ENCODE measurements at regions not wholly inside any gene's neighbourhood (a gene's known extent, or its start where the extent isn't known, plus 50 kb on each side); places are given as distances from the start of the nearest gene placed in this dataset.

- no peak for TF ChIP-seq JUND (IDR thresholded peaks at IDR 0.05; ENCODE audit: low read depth)
- in situ Hi-C loops (cut with HindIII; ENCODE audit: low pct_unique_long_range_greater_than_20kb, low sequenced_read_pairs) = no loop called here
- DNase-seq (ENCODE audit: low read depth in 1 of 2, low spot score in 1 of 2) = no peak
Measured at GRCh38 chr9:89792189-89793123, 187.6 kb downstream of the GADD45G start.

GRCh38 chr9:89793124-89793495, 188.3 kb downstream of the GADD45G start:
- TF ChIP-seq JUND (IDR thresholded peaks at IDR 0.05; ENCODE audit: low read depth) = no peak
- no peak for DNase-seq (ENCODE audit: low read depth in 1 of 2, low spot score in 1 of 2)
- in situ Hi-C loops (cut with HindIII; ENCODE audit: low pct_unique_long_range_greater_than_20kb, low sequenced_read_pairs) = no loop called here

- no peak for TF ChIP-seq JUND (IDR thresholded peaks at IDR 0.05; ENCODE audit: low read depth)
- DNase-seq (ENCODE audit: low read depth in 1 of 2, low spot score in 1 of 2) = no peak
- in situ Hi-C loops (cut with HindIII; ENCODE audit: low pct_unique_long_range_greater_than_20kb, low sequenced_read_pairs) = no loop called here
Measured at GRCh38 chr9:89793551-89793950, 188.7 kb downstream of the GADD45G start.

DNA sequence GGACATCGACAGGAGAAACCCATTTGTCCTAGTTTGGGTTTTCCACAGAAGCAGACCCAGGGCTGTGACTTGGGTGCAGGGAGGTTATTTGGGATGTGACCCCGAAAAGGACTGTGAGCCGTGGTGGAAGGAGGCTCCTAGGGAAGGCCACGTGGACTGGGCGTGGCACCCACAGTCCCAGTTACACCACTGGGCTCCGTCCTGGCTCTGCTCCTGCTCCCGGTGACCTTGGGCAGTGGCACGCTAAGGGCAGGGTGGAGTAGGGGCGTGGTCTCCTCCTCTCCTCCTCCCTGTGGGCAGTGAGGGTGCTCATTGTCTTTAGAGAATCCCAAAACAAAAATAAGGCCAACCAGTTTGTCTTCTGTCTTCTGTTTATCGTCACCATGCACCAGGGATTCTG, 190.1 kb downstream of the GADD45G start:
- peak in 1 of 2 experiments; percentile 34 for DNase-seq (ENCODE audit: low read depth in 1 of 2, low spot score in 1 of 2)
- TF ChIP-seq JUND (IDR thresholded peaks at IDR 0.05; ENCODE audit: low read depth) = no peak
- in situ Hi-C loops (cut with HindIII; ENCODE audit: low pct_unique_long_range_greater_than_20kb, low sequenced_read_pairs) = no loop called here

DNA sequence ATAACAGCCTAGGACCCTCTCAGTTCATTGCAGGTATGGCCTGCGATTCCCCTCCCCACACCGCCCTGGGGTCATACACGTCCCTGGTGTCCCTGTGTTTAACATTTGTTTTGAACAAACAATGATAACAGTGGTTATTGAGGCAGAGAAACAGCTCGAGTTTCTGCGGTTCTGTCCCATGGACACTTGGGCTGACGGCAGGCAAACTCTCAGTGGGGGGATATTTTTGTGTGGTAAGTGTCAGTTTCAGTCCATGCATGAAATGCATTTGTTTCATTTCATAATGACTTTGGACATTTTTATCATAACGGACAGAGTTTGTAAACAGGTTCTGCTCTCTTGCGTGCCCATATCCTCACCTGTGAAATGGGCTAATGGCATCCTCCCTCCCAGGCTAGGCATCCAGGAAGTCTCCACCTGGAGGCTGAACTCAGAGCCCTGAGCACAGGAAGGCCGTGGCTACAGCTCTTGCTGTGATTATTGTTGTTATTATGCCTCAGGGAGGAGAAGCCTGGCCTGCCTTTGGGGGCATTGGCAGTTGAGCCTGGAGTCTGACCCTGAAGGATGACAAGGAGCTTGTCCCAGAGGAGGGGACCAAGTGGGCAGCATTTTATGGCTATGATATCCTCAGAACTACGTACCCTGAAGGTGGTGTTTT, 190.9 kb downstream of the GADD45G start:
- in situ Hi-C loops (cut with HindIII; ENCODE audit: low pct_unique_long_range_greater_than_20kb, low sequenced_read_pairs) = no loop called here

GRCh38 chr9:89796606-89797005, 191.8 kb downstream of the GADD45G start:
- in situ Hi-C loops (cut with HindIII; ENCODE audit: low pct_unique_long_range_greater_than_20kb, low sequenced_read_pairs) = no loop called here
- TF ChIP-seq JUND (IDR thresholded peaks at IDR 0.05; ENCODE audit: low read depth) = no peak
- no peak for DNase-seq (ENCODE audit: low read depth in 1 of 2, low spot score in 1 of 2)

More for the DNA sequence above, 190.9 kb downstream of the GADD45G start:
- TF ChIP-seq JUND (IDR thresholded peaks at IDR 0.05; ENCODE audit: low read depth) = no peak
- DNase-seq (ENCODE audit: low read depth in 1 of 2, low spot score in 1 of 2) = no peak

DNA sequence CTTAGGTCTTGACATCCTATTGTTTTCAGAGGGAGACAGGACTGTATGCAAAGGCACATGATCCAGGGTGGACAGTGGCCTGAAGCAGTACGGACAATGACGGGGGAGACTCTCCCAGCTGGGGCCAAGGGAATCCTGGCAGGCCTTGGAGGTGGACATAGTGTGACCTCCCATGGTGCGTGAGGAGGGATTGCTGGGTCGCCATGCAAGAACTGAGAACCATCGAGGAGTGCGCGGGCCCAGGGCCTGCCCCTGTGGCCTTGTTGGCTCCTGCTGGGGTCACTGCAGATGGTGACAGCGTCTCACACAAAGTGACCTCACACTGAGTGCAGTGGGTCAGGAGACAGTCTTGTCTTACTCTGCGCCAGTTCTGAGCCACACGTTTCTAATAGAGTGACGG, 192.4 kb downstream of the GADD45G start:
- DNase-seq (ENCODE audit: low read depth in 1 of 2, low spot score in 1 of 2) = no peak
- in situ Hi-C loops (cut with HindIII; ENCODE audit: low pct_unique_long_range_greater_than_20kb, low sequenced_read_pairs) = no loop called here
- no peak for TF ChIP-seq JUND (IDR thresholded peaks at IDR 0.05; ENCODE audit: low read depth)

GRCh38 chr9:89797937-89798455, 193.2 kb downstream of the GADD45G start:
- no peak for DNase-seq (ENCODE audit: low read depth in 1 of 2, low spot score in 1 of 2)
- in situ Hi-C loops (cut with HindIII; ENCODE audit: low pct_unique_long_range_greater_than_20kb, low sequenced_read_pairs) = no loop called here
- TF ChIP-seq JUND (IDR thresholded peaks at IDR 0.05; ENCODE audit: low read depth) = no peak

DNA sequence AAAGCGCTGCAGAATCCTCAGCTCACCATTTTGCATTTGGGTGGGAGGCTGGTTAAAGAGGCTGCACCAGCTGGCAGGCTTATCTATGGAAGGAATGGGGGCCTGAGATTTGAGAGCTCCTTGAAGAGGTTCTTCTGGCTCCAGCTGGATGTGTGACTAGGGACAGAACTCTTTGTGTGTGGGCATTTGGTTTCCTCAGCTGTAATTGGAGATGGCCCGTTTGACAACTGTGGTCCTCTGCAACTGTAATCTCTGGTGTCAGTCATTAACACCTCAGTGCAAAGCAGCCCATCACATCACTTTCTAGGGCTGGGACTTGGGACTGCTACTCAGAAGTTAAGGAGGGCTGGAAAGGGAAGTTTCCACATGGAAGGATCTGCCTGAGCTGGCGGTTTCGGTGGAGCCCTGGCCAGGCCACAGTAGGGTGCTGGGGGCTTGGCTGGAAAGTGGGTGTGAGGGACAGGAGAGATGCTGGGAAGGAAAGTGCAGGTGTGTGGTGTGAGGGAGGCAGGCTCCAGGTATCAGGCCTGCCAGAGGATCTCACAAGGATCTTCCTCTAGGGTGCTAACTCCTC, 193.8 kb downstream of the GADD45G start:
- no peak for DNase-seq (ENCODE audit: low read depth in 1 of 2, low spot score in 1 of 2)
- no peak for TF ChIP-seq JUND (IDR thresholded peaks at IDR 0.05; ENCODE audit: low read depth)
- in situ Hi-C loops (cut with HindIII; ENCODE audit: low pct_unique_long_range_greater_than_20kb, low sequenced_read_pairs) = no loop called here

DNA sequence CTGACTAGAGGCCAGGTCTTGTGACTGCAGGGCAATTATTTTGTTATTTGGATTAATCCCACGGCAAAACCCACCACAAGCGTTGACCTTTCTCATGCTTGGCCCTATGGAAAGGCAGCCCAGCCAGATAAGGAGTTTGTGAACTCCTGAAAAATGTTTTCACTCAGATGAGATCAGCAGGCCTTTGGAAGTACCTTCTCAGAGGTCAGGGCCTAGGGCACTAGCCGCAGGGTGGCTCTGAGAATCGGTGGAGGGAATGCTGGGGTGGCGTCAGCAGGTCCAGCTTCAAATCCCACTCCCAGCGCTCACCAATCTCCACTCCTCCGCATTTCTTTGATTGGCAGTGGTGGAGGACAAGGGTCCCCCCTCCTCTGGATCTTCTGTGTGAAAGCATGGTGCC, 194.4 kb downstream of the GADD45G start:
- DNase-seq (ENCODE audit: low read depth in 1 of 2, low spot score in 1 of 2) = no peak
- TF ChIP-seq JUND (IDR thresholded peaks at IDR 0.05; ENCODE audit: low read depth) = no peak
- in situ Hi-C loops (cut with HindIII; ENCODE audit: low pct_unique_long_range_greater_than_20kb, low sequenced_read_pairs) = no loop called here

DNA sequence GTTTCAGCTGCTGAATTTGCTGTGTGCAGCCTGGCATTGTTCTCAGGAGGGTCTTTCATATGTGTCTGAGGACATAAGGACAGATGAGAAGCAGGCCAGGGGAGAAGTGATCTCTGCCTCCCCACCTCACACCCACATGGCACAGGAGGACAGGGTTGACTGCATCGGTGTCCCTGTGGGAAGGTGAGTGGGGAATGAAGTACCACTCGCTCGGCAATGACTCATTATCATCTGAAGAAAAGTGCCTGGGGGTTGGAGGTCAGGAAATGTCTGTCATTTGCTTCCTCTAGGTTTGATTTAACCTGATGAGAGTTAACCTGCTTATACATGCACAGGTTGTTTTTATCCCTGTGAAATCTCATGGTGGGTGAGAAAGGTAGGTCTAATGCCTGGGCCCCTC, 195.0 kb downstream of the GADD45G start:
- no peak for TF ChIP-seq JUND (IDR thresholded peaks at IDR 0.05; ENCODE audit: low read depth)
- in situ Hi-C loops (cut with HindIII; ENCODE audit: low pct_unique_long_range_greater_than_20kb, low sequenced_read_pairs) = no loop called here
- DNase-seq (ENCODE audit: low read depth in 1 of 2, low spot score in 1 of 2) = no peak

DNA sequence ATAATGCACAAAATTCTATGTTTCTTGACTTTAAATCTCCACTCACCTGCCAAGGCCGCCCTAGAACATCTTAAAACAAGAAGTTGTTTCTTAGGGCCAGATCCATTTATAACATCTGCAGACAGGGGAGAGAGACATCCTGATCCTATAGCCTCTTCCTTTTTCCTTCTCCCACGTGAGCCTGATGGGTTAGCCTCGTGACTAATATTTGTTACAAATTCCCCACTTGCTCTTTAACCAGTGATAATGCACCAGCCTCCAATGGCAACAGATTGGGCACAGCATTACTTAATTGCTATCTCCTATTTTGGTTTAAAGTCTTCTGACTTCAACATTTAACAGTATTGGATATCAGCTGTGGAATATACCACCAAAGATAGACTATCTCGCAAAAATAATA, 196.5 kb downstream of the GADD45G start:
- in situ Hi-C loops (cut with HindIII; ENCODE audit: low pct_unique_long_range_greater_than_20kb, low sequenced_read_pairs) = no loop called here
- DNase-seq (ENCODE audit: low read depth in 1 of 2, low spot score in 1 of 2) = no peak
- no peak for TF ChIP-seq JUND (IDR thresholded peaks at IDR 0.05; ENCODE audit: low read depth)
